Smooth muscle cell (in vitro differentiated cells): ENCODE measurements at regions not wholly inside any gene's neighbourhood (a gene's known extent, or its start where the extent isn't known, plus 50 kb on each side); places are given as distances from the start of the nearest gene placed in this dataset.

Source experiments
- DNase-seq: peaks from one replicate; lab custom pipeline; 2025; ENCODE audit not compliant: unreplicated experiment; lab: John Stamatoyannopoulos, UW
- H2AFZ ChIP-seq: fragments of 200-600 bp; sonication (generic); 2 replicates; pipeline ENCODE4 v1.6.0; 2016; ENCODE audit warnings: antibody characterized with exemption, low read depth, mild to moderate bottlenecking
- H3F3A ChIP-seq: fragments of 200-600 bp; sonication (generic); 2 replicates; pipeline ENCODE4 v1.6.0; 2017; ENCODE audit warnings: antibody characterized with exemption, low read depth
- H3K27ac ChIP-seq: fragments of 200-600 bp; sonication (generic); 2 replicates; pipeline ENCODE4 v1.5.1; 2016; ENCODE audit warnings: low read depth, mild to moderate bottlenecking
- H3K27me3 ChIP-seq: fragments of 200-600 bp; sonication (generic); 2 replicates; pipeline ENCODE4 v1.6.1; 2016; ENCODE audit warnings: low read depth, mild to moderate bottlenecking
- H3K36me3 ChIP-seq: fragments of 200-600 bp; sonication (generic); 2 replicates; pipeline ENCODE4 v1.5.1; 2016; ENCODE audit warnings: low read depth
- H3K4me1 ChIP-seq: fragments of 200-600 bp; sonication (generic); 2 replicates; pipeline ENCODE4 v1.5.1; 2016; ENCODE audit warnings: low read depth
- H3K4me2 ChIP-seq: fragments of 200-600 bp; sonication (generic); 2 replicates; pipeline ENCODE4 v1.6.0; 2016; ENCODE audit warnings: mild to moderate bottlenecking
- H3K4me3 ChIP-seq: fragments of 200-600 bp; sonication (generic); 2 replicates; pipeline ENCODE4 v1.5.1; 2016; ENCODE audit warnings: mild to moderate bottlenecking
- H3K79me2 ChIP-seq: fragments of 200-600 bp; sonication (generic); 2 replicates; pipeline ENCODE4 v1.6.0; 2016; ENCODE audit warnings: low read depth, mild to moderate bottlenecking
- H3K9ac ChIP-seq: fragments of 200-600 bp; sonication (generic); 2 replicates; pipeline ENCODE4 v1.6.0; 2016; ENCODE audit warnings: low read depth
- H3K9me3 ChIP-seq: fragments of 200-600 bp; sonication (generic); replicated peaks from 2 replicates; pipeline ENCODE4 v1.5.1; 2016; ENCODE audit warnings: low read depth
- H4K20me1 ChIP-seq: fragments of 200-600 bp; sonication (generic); 2 replicates; pipeline ENCODE4 v1.6.0; 2016; ENCODE audit warnings: low read depth
- CTCF ChIP-seq: fragments of 200-600 bp; sonication (generic); IDR thresholded peaks from 2 replicates; pipeline ENCODE4 v1.5.1; 2017; ENCODE audit warnings: borderline replicate concordance, mild to moderate bottlenecking, antibody characterized with exemption; ENCODE audit not compliant: insufficient read depth, poor library complexity, severe bottlenecking
- WGBS: methylation state at CpG from one replicate; pipeline ENCODE4 v1.1.7; 2016; ENCODE audit warnings: low lambda C conversion rate; 5-methylcytosine and 5-hydroxymethylcytosine counted together

DNA sequence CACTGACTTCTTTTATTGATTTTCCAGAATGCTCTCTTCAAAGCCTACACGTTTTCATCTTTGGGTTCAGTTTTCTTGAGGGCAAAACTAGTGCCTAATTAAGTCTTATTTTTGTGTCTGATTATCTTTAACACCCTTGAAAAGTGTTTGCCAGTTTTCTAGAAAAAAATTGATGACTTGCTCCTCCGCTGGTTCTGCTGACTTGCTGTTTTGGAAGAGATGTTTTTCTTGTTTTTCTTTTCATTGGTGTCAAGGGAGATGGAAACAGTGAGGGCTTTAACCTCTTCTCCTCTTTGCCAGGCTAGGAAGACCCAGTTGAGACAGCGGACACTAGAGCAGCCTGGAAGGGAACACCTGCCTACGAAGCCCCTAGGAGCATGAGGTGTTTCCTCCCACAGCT is 123.7 kb upstream of the EEPD1 start:
- no peak overlapping the region for H3K27ac ChIP-seq
- H3K36me3 ChIP-seq: no peaks in the 10 kb centered on the region
- H3K9ac ChIP-seq: no peak overlapping the region
- no peak overlapping the region for H3K4me3 ChIP-seq
- DNase-seq: no peak
- no peak for TF ChIP-seq CTCF
- no peaks in the 10 kb centered on the region for H3F3A ChIP-seq
- H3K4me2 ChIP-seq: no peak overlapping the region
- H3K79me2 ChIP-seq: no peaks in the 10 kb centered on the region
- H4K20me1 ChIP-seq: no peaks in the 10 kb centered on the region
- no peaks in the 10 kb centered on the region for H3K27me3 ChIP-seq
- no peaks in the 10 kb centered on the region for H3K9me3 ChIP-seq
- H3K4me1 ChIP-seq: no peaks in the 10 kb centered on the region
- WGBS: 67% methylated on average over 4 of the region's 4 CpGs
- H2AFZ ChIP-seq: no peak overlapping the region

DNA sequence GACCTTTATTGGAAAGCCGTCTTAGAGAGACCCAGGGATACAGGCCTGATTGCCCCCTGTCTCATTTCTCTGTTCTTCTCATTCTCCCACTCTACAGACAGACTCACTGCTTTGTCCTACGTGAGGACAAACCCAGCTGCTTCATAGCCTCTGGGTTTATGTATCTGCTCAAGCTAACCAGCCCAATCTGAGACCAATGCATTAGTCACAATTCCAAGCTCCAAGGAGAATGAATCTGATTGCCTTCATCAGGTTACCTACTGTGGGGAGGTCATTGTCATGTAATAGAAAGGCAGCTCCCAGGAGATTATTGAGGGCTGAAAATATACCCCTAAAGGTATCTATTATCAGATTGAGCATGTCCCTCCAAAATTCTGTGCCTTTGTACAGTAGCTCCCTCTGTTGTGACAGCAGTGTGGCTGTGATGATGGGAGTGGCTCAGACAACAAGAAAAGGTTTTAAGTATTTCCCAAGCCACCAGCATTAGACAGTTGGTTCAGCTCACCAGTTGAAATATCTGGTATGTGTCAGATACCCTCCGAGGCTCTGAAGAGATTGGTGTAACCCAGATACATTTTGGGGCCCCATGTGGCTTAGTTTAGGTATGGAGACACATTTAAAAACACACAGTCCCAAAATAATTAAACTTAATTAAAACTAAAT is 123.1 kb upstream of the EEPD1 start:
- no peaks in the 10 kb centered on the region for H3K36me3 ChIP-seq
- WGBS: 70% methylated on average over 3 of the region's 3 CpGs
- H3K79me2 ChIP-seq: no peaks in the 10 kb centered on the region
- no peaks in the 10 kb centered on the region for H3K27me3 ChIP-seq
- no peak overlapping the region for H2AFZ ChIP-seq
- H3K9me3 ChIP-seq: no peaks in the 10 kb centered on the region
- H3F3A ChIP-seq: no peaks in the 10 kb centered on the region
- no peaks in the 10 kb centered on the region for H4K20me1 ChIP-seq
- no peak for DNase-seq
- no peak overlapping the region for H3K4me2 ChIP-seq
- H3K4me3 ChIP-seq: no peak overlapping the region
- H3K27ac ChIP-seq: no peak overlapping the region
- no peaks in the 10 kb centered on the region for H3K4me1 ChIP-seq
- no peak for TF ChIP-seq CTCF
- no peak overlapping the region for H3K9ac ChIP-seq

- no peaks in the 10 kb centered on the region for H4K20me1 ChIP-seq
- no peak overlapping the region for H3K9ac ChIP-seq
- H3K79me2 ChIP-seq: no peaks in the 10 kb centered on the region
- H3K9me3 ChIP-seq: no peaks in the 10 kb centered on the region
- H3K36me3 ChIP-seq: no peaks in the 10 kb centered on the region
- H3F3A ChIP-seq: no peaks in the 10 kb centered on the region
- H3K4me2 ChIP-seq: no peak overlapping the region
- TF ChIP-seq CTCF: no peak
- H2AFZ ChIP-seq: no peak overlapping the region
- no peaks in the 10 kb centered on the region for H3K4me1 ChIP-seq
- no peaks in the 10 kb centered on the region for H3K27me3 ChIP-seq
- no peak for DNase-seq
- H3K4me3 ChIP-seq: no peak overlapping the region
- H3K27ac ChIP-seq: no peak overlapping the region
- WGBS: 82% methylated on average over 5 of the region's 5 CpGs
Observed at GRCh38 chr7:36032361-36032818, 120.7 kb upstream of the EEPD1 start.

GRCh38 chr7:36034020-36034419 is 119.0 kb upstream of the EEPD1 start:
- H3K4me3 ChIP-seq: no peak overlapping the region
- no peaks in the 10 kb centered on the region for H3K4me1 ChIP-seq
- no peaks in the 10 kb centered on the region for H3F3A ChIP-seq
- no peaks in the 10 kb centered on the region for H3K79me2 ChIP-seq
- H3K9ac ChIP-seq: no peak overlapping the region
- no peaks in the 10 kb centered on the region for H4K20me1 ChIP-seq
- DNase-seq: no peak
- no peaks in the 10 kb centered on the region for H3K36me3 ChIP-seq
- no peaks in the 10 kb centered on the region for H3K27me3 ChIP-seq
- WGBS: 85% methylated on average over 4 of the region's 4 CpGs
- no peak overlapping the region for H2AFZ ChIP-seq
- TF ChIP-seq CTCF: no peak
- no peak overlapping the region for H3K4me2 ChIP-seq
- no peak overlapping the region for H3K27ac ChIP-seq
- no peaks in the 10 kb centered on the region for H3K9me3 ChIP-seq
